DMS53 (cell line): ENCODE measurements at regions not wholly inside any gene's neighbourhood (a gene's known extent, or its start where the extent isn't known, plus 50 kb on each side); places are given as distances from the start of the nearest gene placed in this dataset.
"Not testable (repeated sequence)": the region's sequence is repeated elsewhere in the genome, so short reads cannot be mapped to it uniquely, and the experiment has no call there.

Experiments
- DNase-seq: peaks from one replicate; lab custom pipeline; 2025; lab: John Stamatoyannopoulos, UW

GRCh38 chr2:83055376-83056010, 1403.6 kb downstream of the SUCLG1 start:
- DNase-seq = peak; percentile 9

GRCh38 chr2:83054751-83055150, 1404.3 kb downstream of the SUCLG1 start:
- no peak for DNase-seq

GRCh38 chr2:83051538-83052170, 1407.4 kb downstream of the SUCLG1 start:
- DNase-seq = no peak

- DNase-seq = no peak
Measured at GRCh38 chr2:83042053-83042452, 1417.0 kb downstream of the SUCLG1 start.

GRCh38 chr2:83022631-83023210, 1436.4 kb downstream of the SUCLG1 start:
- DNase-seq = peak; percentile 45

- DNase-seq = no peak
Measured at GRCh38 chr2:83017366-83018090, 1441.6 kb downstream of the SUCLG1 start.

- DNase-seq = peak; percentile 23
Measured at GRCh38 chr2:83016343-83017110, 1442.6 kb downstream of the SUCLG1 start.

GRCh38 chr2:83015900-83016299, 1443.2 kb downstream of the SUCLG1 start:
- DNase-seq = no peak

GRCh38 chr2:83015035-83015715, 1443.9 kb downstream of the SUCLG1 start:
- no peak for DNase-seq

GRCh38 chr2:83014462-83014861, 1444.6 kb downstream of the SUCLG1 start:
- DNase-seq = no peak

GRCh38 chr2:83006961-83007360, 1452.1 kb downstream of the SUCLG1 start:
- no peak for DNase-seq

- DNase-seq = no peak
Measured at GRCh38 chr2:83003555-83003954, 1455.5 kb downstream of the SUCLG1 start.

- no peak for DNase-seq
Measured at GRCh38 chr2:83002706-83003105, 1456.4 kb downstream of the SUCLG1 start.

GRCh38 chr2:82998781-82999180, 1460.3 kb downstream of the SUCLG1 start:
- peak; percentile 87 for DNase-seq

GRCh38 chr2:82996217-82996616, 1462.9 kb downstream of the SUCLG1 start:
- no peak for DNase-seq

- no peak for DNase-seq
Measured at GRCh38 chr2:82994151-82994550, 1464.9 kb downstream of the SUCLG1 start.

GRCh38 chr2:82993609-82994008, 1465.5 kb downstream of the SUCLG1 start:
- DNase-seq = peak; percentile 47

- DNase-seq = no peak
Measured at GRCh38 chr2:82992968-82993367, 1466.1 kb downstream of the SUCLG1 start.

- not testable (repeated sequence) for DNase-seq
Measured at GRCh38 chr2:82987706-82988105, 1471.4 kb downstream of the SUCLG1 start.

GRCh38 chr2:82986899-82987298, 1472.2 kb downstream of the SUCLG1 start:
- DNase-seq = no peak

- no peak for DNase-seq
Measured at GRCh38 chr2:82985572-82986197, 1473.4 kb downstream of the SUCLG1 start.
